HEK293 (cell line): ENCODE measurements at regions not wholly inside any gene's neighbourhood (a gene's known extent, or its start where the extent isn't known, plus 50 kb on each side); places are given as distances from the start of the nearest gene placed in this dataset.

Experiments used
- BCL11A ChIP-seq: fragments of 450-650 bp; formaldehyde crosslinking; IDR thresholded peaks from 2 replicates; pipeline ENCODE4 v1.5.1; 2016; ENCODE audit warnings: low read depth, missing biosample characterization, missing genetic modification characterization
- KLF10 ChIP-seq: fragments of 450-650 bp; IDR thresholded peaks from 2 replicates; pipeline ENCODE4 v1.5.1; 2018; ENCODE audit warnings: missing biosample characterization, mild to moderate bottlenecking, missing genetic modification characterization
- MZF1 ChIP-seq: fragments of 450-650 bp; formaldehyde crosslinking; IDR thresholded peaks from 2 replicates; pipeline ENCODE4 v1.5.1; 2017; ENCODE audit warnings: missing biosample characterization, missing genetic modification characterization, borderline replicate concordance
- TRIM28 ChIP-seq: IDR thresholded peaks from 2 replicates; pipeline ENCODE4 v1.6.1; 2011; ENCODE audit warnings: low read length, control low read depth, borderline replicate concordance
- YY1 ChIP-seq: fragments of 450-650 bp; formaldehyde crosslinking; IDR thresholded peaks from 2 replicates; pipeline ENCODE4 v1.5.1; 2018; ENCODE audit warnings: missing biosample characterization, missing genetic modification characterization
- ZNF335 ChIP-seq: fragments of 450-650 bp; formaldehyde crosslinking; conservative IDR thresholded peaks from 2 replicates; pipeline ENCODE4 v1.5.1; 2016; ENCODE audit warnings: missing biosample characterization, missing genetic modification characterization
- ZNF692 ChIP-seq: fragments of 450-650 bp; formaldehyde crosslinking; IDR thresholded peaks from 2 replicates; pipeline ENCODE4 v1.5.1; 2016; ENCODE audit warnings: missing biosample characterization, missing genetic modification characterization
- ZNF776 ChIP-seq: fragments of 450-650 bp; formaldehyde crosslinking; IDR thresholded peaks from 2 replicates; pipeline ENCODE4 v1.5.0; 2017; ENCODE audit warnings: missing biosample characterization, missing genetic modification characterization, borderline replicate concordance
- ZNF792 ChIP-seq: fragments of 450-650 bp; formaldehyde crosslinking; IDR thresholded peaks from 2 replicates; pipeline ENCODE4 v1.5.1; 2016; ENCODE audit warnings: missing biosample characterization, missing genetic modification characterization
- TF ChIP-seq, protein P1 (sequence below): fragments of 450-650 bp; formaldehyde crosslinking; IDR thresholded peaks from 2 replicates; pipeline ENCODE4 v1.5.1; 2016; ENCODE audit warnings: missing biosample characterization, missing genetic modification characterization
- TF ChIP-seq, protein P2 (sequence below): fragments of 450-650 bp; formaldehyde crosslinking; IDR thresholded peaks from 2 replicates; pipeline ENCODE4 v1.5.1; 2016; ENCODE audit warnings: missing biosample characterization, missing genetic modification characterization
- TF ChIP-seq, protein P3 (sequence below): fragments of 450-650 bp; formaldehyde crosslinking; IDR thresholded peaks from 2 replicates; pipeline ENCODE4 v1.5.1; 2016; ENCODE audit warnings: missing biosample characterization, missing genetic modification characterization
- TF ChIP-seq, protein P4 (sequence below): fragments of 450-650 bp; formaldehyde crosslinking; IDR thresholded peaks from 2 replicates; pipeline ENCODE4 v1.5.1; 2016; ENCODE audit warnings: missing biosample characterization, missing genetic modification characterization
- TF ChIP-seq, protein P5 (sequence below): sonication (generic); formaldehyde crosslinking; IDR thresholded peaks from 2 replicates; pipeline ENCODE4 v1.8.1; 2022; ENCODE audit warnings: mild to moderate bottlenecking, moderate library complexity, missing genetic modification reagents

DNA sequence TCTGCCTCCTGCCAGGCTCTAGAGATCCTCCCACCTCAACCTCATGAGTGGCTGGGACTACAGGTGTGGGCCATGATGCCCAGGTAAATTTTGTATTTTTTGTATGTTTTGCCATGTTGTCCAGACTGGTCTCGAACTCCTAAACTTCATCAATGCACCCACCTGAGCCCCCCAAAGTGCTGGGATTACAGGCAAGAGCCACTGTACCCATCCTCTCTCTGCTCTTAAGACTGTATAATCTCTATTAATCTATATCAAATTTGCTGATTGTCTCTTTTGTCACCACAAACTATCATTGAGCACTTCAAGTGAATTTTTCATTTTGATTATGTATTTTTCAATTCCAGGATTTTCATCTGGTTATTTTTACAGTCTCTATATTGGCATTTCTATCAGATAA lies 440.3 kb downstream of the NOVA1 start:
- TF ChIP-seq, protein P1, sequence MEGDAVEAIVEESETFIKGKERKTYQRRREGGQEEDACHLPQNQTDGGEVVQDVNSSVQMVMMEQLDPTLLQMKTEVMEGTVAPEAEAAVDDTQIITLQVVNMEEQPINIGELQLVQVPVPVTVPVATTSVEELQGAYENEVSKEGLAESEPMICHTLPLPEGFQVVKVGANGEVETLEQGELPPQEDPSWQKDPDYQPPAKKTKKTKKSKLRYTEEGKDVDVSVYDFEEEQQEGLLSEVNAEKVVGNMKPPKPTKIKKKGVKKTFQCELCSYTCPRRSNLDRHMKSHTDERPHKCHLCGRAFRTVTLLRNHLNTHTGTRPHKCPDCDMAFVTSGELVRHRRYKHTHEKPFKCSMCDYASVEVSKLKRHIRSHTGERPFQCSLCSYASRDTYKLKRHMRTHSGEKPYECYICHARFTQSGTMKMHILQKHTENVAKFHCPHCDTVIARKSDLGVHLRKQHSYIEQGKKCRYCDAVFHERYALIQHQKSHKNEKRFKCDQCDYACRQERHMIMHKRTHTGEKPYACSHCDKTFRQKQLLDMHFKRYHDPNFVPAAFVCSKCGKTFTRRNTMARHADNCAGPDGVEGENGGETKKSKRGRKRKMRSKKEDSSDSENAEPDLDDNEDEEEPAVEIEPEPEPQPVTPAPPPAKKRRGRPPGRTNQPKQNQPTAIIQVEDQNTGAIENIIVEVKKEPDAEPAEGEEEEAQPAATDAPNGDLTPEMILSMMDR (tag by site-specific recombination) = no peak
- no peak for TF ChIP-seq TRIM28
- TF ChIP-seq BCL11A (tag by site-specific recombination) = no peak
- no peak for TF ChIP-seq YY1 (tag by site-specific recombination)
- TF ChIP-seq ZNF335 (tag by site-specific recombination) = no peak
- TF ChIP-seq KLF10 (tag by site-specific recombination) = no peak
- TF ChIP-seq, protein P2, sequence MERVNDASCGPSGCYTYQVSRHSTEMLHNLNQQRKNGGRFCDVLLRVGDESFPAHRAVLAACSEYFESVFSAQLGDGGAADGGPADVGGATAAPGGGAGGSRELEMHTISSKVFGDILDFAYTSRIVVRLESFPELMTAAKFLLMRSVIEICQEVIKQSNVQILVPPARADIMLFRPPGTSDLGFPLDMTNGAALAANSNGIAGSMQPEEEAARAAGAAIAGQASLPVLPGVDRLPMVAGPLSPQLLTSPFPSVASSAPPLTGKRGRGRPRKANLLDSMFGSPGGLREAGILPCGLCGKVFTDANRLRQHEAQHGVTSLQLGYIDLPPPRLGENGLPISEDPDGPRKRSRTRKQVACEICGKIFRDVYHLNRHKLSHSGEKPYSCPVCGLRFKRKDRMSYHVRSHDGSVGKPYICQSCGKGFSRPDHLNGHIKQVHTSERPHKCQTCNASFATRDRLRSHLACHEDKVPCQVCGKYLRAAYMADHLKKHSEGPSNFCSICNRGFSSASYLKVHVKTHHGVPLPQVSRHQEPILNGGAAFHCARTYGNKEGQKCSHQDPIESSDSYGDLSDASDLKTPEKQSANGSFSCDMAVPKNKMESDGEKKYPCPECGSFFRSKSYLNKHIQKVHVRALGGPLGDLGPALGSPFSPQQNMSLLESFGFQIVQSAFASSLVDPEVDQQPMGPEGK (tag by site-specific recombination) = no peak
- TF ChIP-seq, protein P3, sequence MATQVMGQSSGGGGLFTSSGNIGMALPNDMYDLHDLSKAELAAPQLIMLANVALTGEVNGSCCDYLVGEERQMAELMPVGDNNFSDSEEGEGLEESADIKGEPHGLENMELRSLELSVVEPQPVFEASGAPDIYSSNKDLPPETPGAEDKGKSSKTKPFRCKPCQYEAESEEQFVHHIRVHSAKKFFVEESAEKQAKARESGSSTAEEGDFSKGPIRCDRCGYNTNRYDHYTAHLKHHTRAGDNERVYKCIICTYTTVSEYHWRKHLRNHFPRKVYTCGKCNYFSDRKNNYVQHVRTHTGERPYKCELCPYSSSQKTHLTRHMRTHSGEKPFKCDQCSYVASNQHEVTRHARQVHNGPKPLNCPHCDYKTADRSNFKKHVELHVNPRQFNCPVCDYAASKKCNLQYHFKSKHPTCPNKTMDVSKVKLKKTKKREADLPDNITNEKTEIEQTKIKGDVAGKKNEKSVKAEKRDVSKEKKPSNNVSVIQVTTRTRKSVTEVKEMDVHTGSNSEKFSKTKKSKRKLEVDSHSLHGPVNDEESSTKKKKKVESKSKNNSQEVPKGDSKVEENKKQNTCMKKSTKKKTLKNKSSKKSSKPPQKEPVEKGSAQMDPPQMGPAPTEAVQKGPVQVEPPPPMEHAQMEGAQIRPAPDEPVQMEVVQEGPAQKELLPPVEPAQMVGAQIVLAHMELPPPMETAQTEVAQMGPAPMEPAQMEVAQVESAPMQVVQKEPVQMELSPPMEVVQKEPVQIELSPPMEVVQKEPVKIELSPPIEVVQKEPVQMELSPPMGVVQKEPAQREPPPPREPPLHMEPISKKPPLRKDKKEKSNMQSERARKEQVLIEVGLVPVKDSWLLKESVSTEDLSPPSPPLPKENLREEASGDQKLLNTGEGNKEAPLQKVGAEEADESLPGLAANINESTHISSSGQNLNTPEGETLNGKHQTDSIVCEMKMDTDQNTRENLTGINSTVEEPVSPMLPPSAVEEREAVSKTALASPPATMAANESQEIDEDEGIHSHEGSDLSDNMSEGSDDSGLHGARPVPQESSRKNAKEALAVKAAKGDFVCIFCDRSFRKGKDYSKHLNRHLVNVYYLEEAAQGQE = no peak
- no peak for TF ChIP-seq MZF1 (tag by site-specific recombination)
- TF ChIP-seq ZNF776 (tag by site-specific recombination) = no peak
- TF ChIP-seq ZNF792 = no peak
- TF ChIP-seq, protein P4, sequence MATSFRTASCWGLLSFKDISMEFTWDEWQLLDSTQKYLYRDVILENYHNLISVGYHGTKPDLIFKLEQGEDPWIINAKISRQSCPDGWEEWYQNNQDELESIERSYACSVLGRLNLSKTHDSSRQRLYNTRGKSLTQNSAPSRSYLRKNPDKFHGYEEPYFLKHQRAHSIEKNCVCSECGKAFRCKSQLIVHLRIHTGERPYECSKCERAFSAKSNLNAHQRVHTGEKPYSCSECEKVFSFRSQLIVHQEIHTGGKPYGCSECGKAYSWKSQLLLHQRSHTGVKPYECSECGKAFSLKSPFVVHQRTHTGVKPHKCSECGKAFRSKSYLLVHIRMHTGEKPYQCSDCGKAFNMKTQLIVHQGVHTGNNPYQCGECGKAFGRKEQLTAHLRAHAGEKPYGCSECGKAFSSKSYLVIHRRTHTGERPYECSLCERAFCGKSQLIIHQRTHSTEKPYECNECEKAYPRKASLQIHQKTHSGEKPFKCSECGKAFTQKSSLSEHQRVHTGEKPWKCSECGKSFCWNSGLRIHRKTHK = no peak
- TF ChIP-seq, protein P5, sequence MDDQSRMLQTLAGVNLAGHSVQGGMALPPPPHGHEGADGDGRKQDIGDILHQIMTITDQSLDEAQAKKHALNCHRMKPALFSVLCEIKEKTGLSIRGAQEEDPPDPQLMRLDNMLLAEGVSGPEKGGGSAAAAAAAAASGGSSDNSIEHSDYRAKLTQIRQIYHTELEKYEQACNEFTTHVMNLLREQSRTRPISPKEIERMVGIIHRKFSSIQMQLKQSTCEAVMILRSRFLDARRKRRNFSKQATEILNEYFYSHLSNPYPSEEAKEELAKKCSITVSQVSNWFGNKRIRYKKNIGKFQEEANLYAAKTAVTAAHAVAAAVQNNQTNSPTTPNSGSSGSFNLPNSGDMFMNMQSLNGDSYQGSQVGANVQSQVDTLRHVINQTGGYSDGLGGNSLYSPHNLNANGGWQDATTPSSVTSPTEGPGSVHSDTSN (CRISPR knock-in tag) = no peak
- TF ChIP-seq ZNF692 = no peak
